Activated CD8-positive, alpha-beta memory T cell treated with anti-CD3 and anti-CD28 coated beads, Interleukin-2, amount 50 U/mL, for 1 hour (primary cell): ENCODE measurements at regions not wholly inside any gene's neighbourhood (a gene's known extent, or its start where the extent isn't known, plus 50 kb on each side); places are given as distances from the start of the nearest gene placed in this dataset.
A peak's percentile ranks its signal among the peaks of the same experiment; 100 is the strongest.

Source experiments
- DNase-seq: peaks from one replicate; pipeline ENCODE4 v3.0.0-alpha.2; 2020; ENCODE audit errors: extremely low read depth

GRCh38 chr7:131173145-131173890 lies 154.4 kb upstream of the MKLN1 start:
- no peak for DNase-seq

- DNase-seq: no peak
These were observed 153.3 kb upstream of the MKLN1 start for GRCh38 chr7:131174391-131174790.

- DNase-seq: no peak
These were observed 152.8 kb upstream of the MKLN1 start for GRCh38 chr7:131174855-131175254.

DNA sequence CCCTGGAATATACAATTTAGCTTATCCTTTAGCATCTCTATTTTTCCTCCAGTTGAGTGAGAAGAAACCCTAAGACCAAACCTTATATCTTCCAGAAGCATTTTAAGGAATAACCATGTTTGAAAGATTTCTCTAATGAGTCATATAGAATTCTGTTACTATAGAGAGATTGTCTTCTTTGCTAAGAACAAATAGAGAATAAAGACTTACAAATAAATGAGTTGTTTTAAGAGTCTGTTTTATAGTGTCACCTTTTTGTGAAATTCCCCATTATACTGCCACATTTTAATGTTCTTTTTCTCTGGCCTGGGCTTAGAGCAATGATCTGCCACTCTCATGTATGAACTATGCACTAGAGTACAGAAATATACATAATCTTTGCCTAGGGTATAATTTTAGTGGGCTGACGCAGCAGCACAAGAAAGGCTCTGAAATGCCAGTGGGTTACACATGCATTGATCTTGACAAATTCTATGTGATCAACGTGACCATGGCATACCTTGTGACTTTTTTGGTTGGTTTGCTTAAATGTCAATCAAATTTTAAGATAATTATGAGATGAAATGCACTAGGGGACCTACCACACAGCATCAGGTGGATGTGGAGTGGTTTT lies 145.1 kb upstream of the MKLN1 start:
- DNase-seq: no peak

DNA sequence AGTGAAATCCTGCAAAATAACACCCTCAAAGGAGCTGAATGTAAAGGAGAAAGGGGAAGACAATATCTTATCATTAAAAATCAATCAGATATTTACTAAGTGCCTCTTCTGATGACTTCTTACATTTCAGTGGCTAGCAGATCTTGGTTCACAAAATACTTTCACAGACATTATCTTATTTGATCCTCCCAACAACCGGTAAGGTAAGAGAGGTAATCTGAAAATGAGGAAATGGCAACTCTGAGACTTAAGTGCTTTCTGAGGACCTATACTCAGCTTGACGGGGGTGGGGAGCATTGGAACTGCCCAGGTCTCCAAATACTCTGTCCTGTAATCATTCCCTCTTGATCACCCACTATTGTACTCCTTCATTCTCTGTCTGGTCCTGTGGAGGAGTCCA lies 144.6 kb upstream of the MKLN1 start:
- no peak for DNase-seq

GRCh38 chr7:131183611-131184119 lies 144.0 kb upstream of the MKLN1 start:
- DNase-seq: no peak

GRCh38 chr7:131186816-131187215 lies 140.9 kb upstream of the MKLN1 start:
- no peak for DNase-seq

GRCh38 chr7:131188367-131189339 lies 139.0 kb upstream of the MKLN1 start:
- DNase-seq: peak; percentile 27

DNA sequence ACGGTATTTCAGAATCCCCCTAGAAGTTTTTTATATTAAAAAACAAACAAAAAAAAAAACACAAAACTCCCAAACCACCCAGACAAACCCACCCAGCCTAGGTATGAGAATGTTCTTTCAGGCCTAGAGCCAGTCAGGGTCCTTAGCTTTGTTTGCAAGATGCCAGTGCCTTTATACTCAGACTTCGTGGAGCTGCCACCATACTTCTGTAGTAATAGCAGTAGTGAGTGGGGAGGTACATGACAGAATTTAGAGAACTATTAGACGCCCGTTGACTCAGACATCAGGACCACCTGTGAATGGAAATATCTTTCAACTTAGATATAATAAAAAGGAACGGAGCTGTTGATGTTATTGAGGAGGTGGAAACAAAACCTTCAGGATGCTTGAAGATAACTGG lies 138.2 kb upstream of the MKLN1 start:
- no peak for DNase-seq

GRCh38 chr7:131190146-131190545 lies 137.5 kb upstream of the MKLN1 start:
- DNase-seq: no peak

DNA sequence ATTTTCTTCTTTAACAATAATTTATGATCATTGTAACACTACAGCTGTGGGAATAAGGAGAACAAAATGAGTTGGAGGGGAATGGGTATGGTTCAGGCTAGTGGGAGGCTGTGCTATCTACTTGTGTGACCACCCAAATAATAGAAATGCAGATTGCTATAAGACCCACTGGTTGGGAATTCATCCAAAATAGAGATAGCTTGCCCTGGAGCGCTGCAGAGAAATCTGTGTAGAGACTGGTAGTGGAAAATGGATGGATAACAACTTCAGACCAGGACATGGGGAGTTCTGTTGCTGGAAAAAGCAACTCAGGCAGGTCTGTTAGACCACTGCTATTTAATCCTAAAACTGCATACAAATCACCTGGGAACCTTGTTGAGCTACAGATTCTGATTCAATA lies 137.1 kb upstream of the MKLN1 start:
- no peak for DNase-seq

DNA sequence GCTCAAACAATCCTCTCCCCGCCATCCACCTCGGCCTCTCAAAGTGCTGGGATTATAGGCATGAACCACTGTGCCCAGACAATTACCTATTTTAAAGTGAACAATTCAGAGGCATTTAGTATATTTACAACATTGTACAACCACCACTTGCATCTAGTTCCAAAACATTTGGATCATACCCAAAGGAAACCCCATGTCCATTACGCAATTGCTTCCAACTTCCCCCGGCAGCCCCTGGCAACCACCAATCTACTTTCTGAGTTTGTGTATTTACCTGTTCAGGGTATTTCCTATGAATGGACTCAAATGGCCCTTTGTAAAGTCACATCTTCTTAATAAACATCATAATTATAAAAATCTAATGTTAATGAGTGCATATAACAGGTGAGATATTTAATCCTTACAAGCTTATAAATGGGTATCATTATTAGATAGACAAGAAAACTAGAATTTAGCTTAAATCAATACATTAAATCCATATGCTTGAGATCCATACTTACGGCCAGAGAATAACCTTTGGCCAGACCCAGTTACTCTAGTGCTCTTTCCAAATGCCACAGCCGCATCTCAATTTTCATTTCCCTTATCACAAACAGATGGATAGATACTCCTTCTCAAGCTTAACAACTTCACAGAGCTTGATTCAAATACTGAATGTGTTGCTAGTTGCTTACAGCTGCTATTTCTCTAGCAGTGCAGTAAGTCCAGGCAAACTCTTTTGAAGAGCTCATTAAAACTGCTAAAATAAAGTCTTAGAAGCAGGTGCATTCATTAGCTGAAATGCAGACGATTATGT lies 133.4 kb upstream of the MKLN1 start:
- no peak for DNase-seq

- no peak for DNase-seq
These were observed 130.9 kb upstream of the MKLN1 start for GRCh38 chr7:131196803-131197202.

DNA sequence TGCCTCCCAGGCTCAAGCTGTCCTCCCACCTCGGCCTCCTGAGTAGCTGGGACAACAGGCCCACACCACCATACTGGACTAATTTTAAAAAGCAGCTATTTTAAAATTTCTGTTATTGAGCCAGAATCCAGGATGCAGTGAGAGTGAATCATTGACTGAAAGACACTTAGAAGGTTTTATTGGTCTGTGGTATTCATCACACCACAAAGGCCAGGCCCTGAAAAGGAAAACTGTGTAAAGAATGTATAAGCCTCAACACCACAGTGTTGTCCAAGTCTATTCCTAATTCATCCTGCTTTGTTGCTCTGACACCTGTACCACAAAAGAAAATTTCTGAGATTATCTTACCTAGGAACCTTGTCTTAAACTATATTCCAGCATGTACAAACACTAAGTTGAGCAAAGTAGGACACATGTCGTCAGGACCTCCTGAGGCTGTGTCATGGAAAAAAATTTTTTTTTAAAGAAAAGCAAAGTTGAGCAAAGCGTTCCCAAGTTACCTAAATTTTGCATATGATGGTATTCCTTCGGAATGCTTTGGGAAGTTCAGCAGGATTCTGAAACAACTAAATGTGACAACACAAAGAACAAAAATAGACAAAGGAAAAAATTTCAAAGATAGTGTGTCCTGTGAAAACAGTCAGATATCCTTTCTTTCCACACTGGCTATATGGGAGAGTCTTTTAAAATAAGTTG lies 129.6 kb upstream of the MKLN1 start:
- DNase-seq: no peak

DNA sequence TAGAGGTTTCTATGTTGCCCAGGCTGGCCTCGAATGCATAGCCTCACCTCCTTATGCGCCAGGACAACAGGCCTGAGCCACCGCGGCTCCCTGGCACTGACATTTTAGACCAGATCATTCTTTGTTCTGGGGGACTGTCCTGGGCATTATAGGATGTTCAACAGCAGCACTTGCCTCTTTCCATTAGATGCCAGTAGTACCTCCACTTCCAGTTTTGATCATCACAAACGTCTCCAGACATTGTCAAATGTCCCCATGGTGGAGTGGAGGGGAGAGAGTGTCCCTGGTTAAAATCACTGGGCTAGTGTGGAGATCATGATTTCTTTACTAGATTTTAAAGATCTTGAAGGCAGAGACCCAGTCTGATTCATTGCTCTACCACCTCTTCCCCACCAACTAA lies 125.2 kb upstream of the MKLN1 start:
- DNase-seq: no peak

DNA sequence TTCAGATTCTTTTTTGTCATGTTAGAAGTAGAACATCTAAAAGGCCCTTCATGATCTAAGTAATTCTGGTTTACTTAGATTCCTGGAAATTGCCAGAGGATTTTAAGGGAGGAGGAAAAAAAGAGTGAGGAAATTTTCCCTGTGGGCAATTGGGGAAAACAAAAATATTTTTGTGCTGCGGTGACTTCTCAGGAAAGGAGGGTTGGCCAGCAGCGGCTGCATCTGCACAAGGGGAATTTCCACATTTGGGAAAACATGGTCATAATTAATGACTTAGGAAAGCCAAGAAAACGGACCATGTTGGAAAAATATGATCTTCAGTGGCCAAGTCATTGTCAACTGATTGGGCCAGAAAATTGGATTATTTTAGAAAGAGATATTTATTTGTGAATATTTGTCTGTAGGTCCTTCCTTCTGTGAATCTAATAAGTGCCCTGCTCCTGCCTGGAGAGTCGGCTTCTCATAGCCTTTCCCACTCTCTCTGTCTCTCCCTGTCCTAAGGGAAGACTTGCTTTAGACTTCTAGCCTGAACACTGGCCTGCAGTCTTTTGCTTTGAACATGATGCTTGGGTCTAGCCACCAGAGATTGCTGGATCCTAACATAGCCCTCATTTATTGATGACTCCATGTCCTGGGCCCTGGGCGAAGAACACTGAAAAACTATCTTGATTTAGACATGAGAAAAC lies 124.2 kb upstream of the MKLN1 start:
- no peak for DNase-seq

DNA sequence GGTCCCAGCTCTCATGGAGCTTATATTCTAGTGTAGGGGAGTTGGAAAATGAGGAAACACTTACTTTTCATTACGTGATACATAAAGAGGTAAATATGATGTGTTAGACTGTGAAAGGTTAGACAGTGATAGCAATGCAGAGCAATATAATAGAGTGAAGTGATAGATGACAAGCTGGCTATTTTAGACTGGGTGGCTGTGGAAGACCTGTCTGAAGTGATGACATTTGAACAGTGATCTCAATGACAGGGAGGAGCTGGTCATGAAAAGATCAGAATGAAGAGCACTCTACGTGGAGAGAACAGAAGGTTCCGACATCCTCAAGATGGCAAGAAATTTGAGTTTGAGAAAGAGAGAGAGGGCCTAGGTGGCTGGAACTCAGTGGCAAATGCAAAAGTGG lies 118.9 kb upstream of the MKLN1 start:
- no peak for DNase-seq

- no peak for DNase-seq
These were observed 117.1 kb upstream of the MKLN1 start for GRCh38 chr7:131210618-131211017.

GRCh38 chr7:131211500-131211899 lies 116.2 kb upstream of the MKLN1 start:
- DNase-seq: no peak

DNA sequence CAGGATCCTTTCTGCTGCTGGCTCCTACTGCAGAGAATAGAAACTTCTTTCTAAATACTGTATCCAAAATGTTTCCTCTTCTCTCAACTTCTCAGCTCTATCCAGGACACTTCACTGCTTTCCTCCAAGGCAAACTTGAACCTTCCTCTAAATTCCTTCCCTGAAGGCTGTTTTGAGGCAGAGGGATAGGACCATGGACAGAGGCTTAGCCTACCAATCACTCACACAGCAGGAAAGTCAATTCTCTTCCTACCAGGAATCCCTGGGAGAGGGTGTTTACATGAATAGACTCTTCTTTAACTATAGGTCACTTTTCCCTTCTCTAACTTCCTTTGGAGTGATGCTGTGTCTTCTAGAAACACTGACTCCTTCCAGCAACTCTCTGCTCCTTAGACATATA lies 115.6 kb upstream of the MKLN1 start:
- no peak for DNase-seq
